HUES48 (cell line): ENCODE measurements at regions not wholly inside any gene's neighbourhood (a gene's known extent, or its start where the extent isn't known, plus 50 kb on each side); places are given as distances from the start of the nearest gene placed in this dataset.
"Not testable (repeated sequence)": the region's sequence is repeated elsewhere in the genome, so short reads cannot be mapped to it uniquely, and the experiment has no call there.

Experiments used
- H3K27ac ChIP-seq: one replicate; pipeline ENCODE4 v1.7.0; 2013; ENCODE audit warnings: low read depth, low read length, inconsistent platforms
- H3K27me3 ChIP-seq: 2 replicates; pipeline ENCODE4 v1.6.1; 2013; ENCODE audit warnings: mild to moderate bottlenecking, low read length; ENCODE audit not compliant: control insufficient read depth, insufficient read depth
- H3K36me3 ChIP-seq: 2 replicates; pipeline ENCODE4 v1.6.1; 2013; ENCODE audit warnings: low read length; ENCODE audit not compliant: control insufficient read depth, insufficient read depth
- H3K4me1 ChIP-seq: 2 replicates; pipeline ENCODE4 v1.6.1; 2013; ENCODE audit warnings: mild to moderate bottlenecking, low read length; ENCODE audit not compliant: control insufficient read depth, insufficient read depth
- H3K4me3 ChIP-seq: 2 replicates; pipeline ENCODE4 v1.5.1; 2013; ENCODE audit warnings: mild to moderate bottlenecking, low read depth, low read length
- H3K9ac ChIP-seq: 2 replicates; pipeline ENCODE4 v1.6.1; 2013; ENCODE audit warnings: mild to moderate bottlenecking, low read depth, low read length, moderate library complexity
- H3K9me3 ChIP-seq: 2 replicates; pipeline ENCODE4 v1.6.1; 2013; ENCODE audit warnings: low read length; ENCODE audit not compliant: control insufficient read depth, insufficient read depth

GRCh38 chr2:166743482-166743881, 144.8 kb upstream of the XIRP2 start:
- not testable (repeated sequence) for H3K4me3 ChIP-seq, H3K4me1 ChIP-seq, H3K36me3 ChIP-seq, H3K27ac ChIP-seq, H3K9ac ChIP-seq, H3K27me3 ChIP-seq
- H3K9me3 ChIP-seq, result peaks cover 33% of the 10 kb centered on the region

DNA sequence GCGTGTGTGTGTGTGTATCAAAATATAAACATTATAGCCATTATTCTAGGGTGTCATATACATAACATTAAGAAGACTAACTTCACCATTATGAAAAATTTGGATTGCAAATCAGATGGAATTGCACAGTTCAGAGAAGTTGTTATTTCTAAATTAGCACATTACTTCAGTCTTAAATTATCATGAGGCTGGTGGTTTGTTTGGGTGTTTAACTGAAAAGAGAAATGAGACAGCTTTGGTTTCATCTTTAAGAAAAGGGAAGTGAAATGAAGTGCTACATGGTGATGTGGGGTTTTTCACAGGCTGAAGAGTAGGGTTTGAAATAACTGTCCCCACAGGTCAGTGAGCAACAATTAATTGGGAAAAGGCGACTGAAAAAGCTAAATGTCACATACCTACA, 161.2 kb upstream of the XIRP2 start:
- no peaks in the 10 kb centered on the region for H3K36me3 ChIP-seq

GRCh38 chr2:166725927-166726924, 162.1 kb upstream of the XIRP2 start:
- Histone ChIP-seq H3K9me3 (no peaks in the 10 kb centered on the region), H3K27ac (no peak overlapping the region), H3K4me1 (no peaks in the 10 kb centered on the region), H3K27me3 (no peaks in the 10 kb centered on the region), H3K9ac (no peak overlapping the region), H3K4me3 (no peak overlapping the region), H3K36me3 (no peaks in the 10 kb centered on the region)

More for the DNA sequence above, 161.2 kb upstream of the XIRP2 start:
- no peak overlapping the region for H3K4me3 ChIP-seq
- H3K4me1 ChIP-seq, result no peaks in the 10 kb centered on the region
- H3K9me3 ChIP-seq, result no peaks in the 10 kb centered on the region
- H3K27me3 ChIP-seq, result no peaks in the 10 kb centered on the region
- no peak overlapping the region for H3K9ac ChIP-seq
- no peak overlapping the region for H3K27ac ChIP-seq

GRCh38 chr2:166716968-166717367, 171.3 kb upstream of the XIRP2 start:
- Histone ChIP-seq H3K9me3 (no peaks in the 10 kb centered on the region; the same call in 1 of the 2 replicates), H3K27me3 (no peaks in the 10 kb centered on the region), H3K4me1 (no peaks in the 10 kb centered on the region), H3K36me3 (no peaks in the 10 kb centered on the region), H3K9ac (no peak overlapping the region), H3K4me3 (no peak overlapping the region), H3K27ac (no peak overlapping the region)

GRCh38 chr2:166700079-166700478, 188.2 kb upstream of the XIRP2 start:
- Histone ChIP-seq H3K36me3 (no peaks in the 10 kb centered on the region), H3K27me3 (no peaks in the 10 kb centered on the region), H3K4me1 (no peaks in the 10 kb centered on the region), H3K9ac (no peak overlapping the region), H3K9me3 (no peaks in the 10 kb centered on the region), H3K27ac (no peak overlapping the region), H3K4me3 (no peak overlapping the region)

DNA sequence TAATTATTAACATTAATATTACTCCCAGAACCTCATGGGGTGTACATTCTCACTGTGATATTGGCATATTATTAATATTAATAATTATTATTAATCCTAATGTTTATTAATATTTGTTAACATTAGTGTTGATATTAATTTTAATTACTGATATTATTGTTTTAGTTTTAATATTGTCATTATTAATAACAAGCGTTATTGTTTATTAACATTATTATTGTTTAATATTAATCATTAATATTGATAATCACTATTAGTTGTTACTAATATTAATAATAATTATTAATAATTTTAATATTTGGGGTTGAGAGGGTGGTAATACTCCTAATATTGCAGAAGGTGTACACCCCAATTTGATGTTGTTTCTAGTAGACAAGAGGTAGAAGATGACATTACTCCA, 193.1 kb upstream of the XIRP2 start:
- H3K4me3 ChIP-seq, result no peak overlapping the region
- H3K9ac ChIP-seq, result no peak overlapping the region
- H3K4me1 ChIP-seq, result no peaks in the 10 kb centered on the region
- no peaks in the 10 kb centered on the region for H3K27me3 ChIP-seq
- no peaks in the 10 kb centered on the region for H3K36me3 ChIP-seq
- no peaks in the 10 kb centered on the region for H3K9me3 ChIP-seq
- H3K27ac ChIP-seq, result no peak overlapping the region

DNA sequence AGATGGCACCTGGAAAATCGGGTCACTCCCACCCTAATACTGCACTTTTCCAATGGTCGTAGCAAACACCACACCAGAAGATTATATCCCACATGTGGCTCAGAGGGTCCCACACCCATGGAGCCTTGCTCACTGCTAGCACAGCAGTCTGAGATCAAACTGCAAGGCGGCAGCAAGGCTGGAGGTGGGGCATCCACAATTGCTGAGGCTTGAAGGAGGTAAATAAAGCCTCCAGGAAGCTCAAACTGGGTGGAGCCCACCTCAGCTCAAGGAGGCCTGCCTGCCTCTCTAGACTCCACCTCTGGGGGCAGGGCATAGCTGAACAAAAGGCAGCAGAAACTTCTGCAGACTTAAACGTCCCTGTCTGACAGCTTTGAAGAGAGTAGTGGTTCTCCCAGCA, 192.0 kb upstream of the SCN7A start:
- H3K36me3 ChIP-seq, H3K4me3 ChIP-seq, H3K27me3 ChIP-seq, H3K4me1 ChIP-seq, H3K9ac ChIP-seq, H3K27ac ChIP-seq, H3K9me3 ChIP-seq: not testable (repeated sequence)

GRCh38 chr2:166677996-166678395, 183.9 kb upstream of the SCN7A start:
- H3K4me3 ChIP-seq, result no peak overlapping the region
- H3K9ac ChIP-seq, result no peak overlapping the region

DNA sequence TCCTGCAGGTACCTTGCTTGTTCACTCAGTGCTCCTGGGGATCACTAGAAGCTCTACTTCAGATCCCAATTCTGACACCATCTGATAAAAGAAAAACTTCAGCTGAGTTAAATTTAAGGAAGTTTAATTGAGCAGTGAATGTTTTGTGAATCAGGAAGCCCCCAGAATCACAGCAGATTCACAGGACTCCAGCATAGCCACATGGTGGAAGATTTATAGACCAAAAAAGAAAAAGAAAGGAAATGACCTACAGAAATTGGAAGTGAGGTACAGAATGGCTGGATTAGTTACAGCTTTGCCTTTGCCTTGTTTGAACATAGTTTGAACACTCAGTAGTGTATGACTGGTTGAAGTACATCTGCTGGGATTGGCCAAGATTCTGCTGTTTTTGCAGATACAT, 182.7 kb upstream of the SCN7A start:
- H3K9me3 ChIP-seq, result no peaks in the 10 kb centered on the region
- H3K9ac ChIP-seq, result no peak overlapping the region
- no peaks in the 10 kb centered on the region for H3K4me1 ChIP-seq
- no peak overlapping the region for H3K4me3 ChIP-seq
- no peaks in the 10 kb centered on the region for H3K27me3 ChIP-seq
- no peak overlapping the region for H3K27ac ChIP-seq
- no peaks in the 10 kb centered on the region for H3K36me3 ChIP-seq

More at GRCh38 chr2:166677996-166678395, 183.9 kb upstream of the SCN7A start:
- Histone ChIP-seq H3K36me3 (no peaks in the 10 kb centered on the region), H3K27ac (no peak overlapping the region), H3K4me1 (no peaks in the 10 kb centered on the region), H3K27me3 (no peaks in the 10 kb centered on the region), H3K9me3 (no peaks in the 10 kb centered on the region)

DNA sequence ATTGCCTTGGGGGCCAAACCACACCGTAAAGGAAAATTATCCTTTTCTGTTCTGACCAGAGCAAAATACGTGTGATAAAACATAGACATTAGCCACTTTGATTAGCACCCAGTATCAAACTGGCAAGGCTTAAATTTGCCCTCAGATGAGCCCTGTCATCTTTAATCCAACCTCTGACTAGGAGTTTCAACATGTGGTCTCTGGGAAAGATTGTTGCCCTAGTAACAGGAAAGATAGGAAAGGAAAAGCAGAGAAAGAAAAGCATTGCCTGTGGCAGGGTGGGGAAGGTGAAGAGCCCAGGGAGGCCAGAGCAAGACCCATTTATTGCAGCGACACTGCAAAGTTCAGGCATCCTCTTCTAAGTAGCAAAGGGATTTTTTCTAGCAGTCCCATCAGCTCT, 181.5 kb upstream of the SCN7A start:
- Histone ChIP-seq H3K27me3 (no peaks in the 10 kb centered on the region), H3K27ac (no peak overlapping the region), H3K4me1 (no peaks in the 10 kb centered on the region), H3K9ac (no peak overlapping the region), H3K36me3 (no peaks in the 10 kb centered on the region), H3K4me3 (no peak overlapping the region), H3K9me3 (no peaks in the 10 kb centered on the region)

GRCh38 chr2:166673986-166674385, 179.9 kb upstream of the SCN7A start:
- Histone ChIP-seq H3K4me3 (no peak overlapping the region), H3K27ac (no peak overlapping the region), H3K9ac (no peak overlapping the region), H3K27me3 (no peaks in the 10 kb centered on the region), H3K4me1 (no peaks in the 10 kb centered on the region), H3K36me3 (no peaks in the 10 kb centered on the region), H3K9me3 (no peaks in the 10 kb centered on the region)
